Peyer's patch (tissue), 4 donors: ENCODE measurements at regions not wholly inside any gene's neighbourhood (a gene's known extent, or its start where the extent isn't known, plus 50 kb on each side); places are given as distances from the start of the nearest gene placed in this dataset.

Experiments used
- DNase-seq, 3 donors: peaks; one replicate each; pipeline ENCODE4 v3.0.0-alpha.2; 2017 to 2019
- H3K27ac ChIP-seq, 4 donors: fragments of 200-600 bp; sonication (generic); one replicate each; pipeline ENCODE4 v1.5.1; 2016 to 2019
- H3K27me3 ChIP-seq, 2 donors: fragments of 200-600 bp; sonication (generic); one replicate each; pipeline ENCODE4 v1.5.1; 2019
- H3K36me3 ChIP-seq, 3 donors: fragments of 200-600 bp; sonication (generic); one replicate each; pipeline ENCODE4 v1.5.1; 2016 to 2019
- H3K4me1 ChIP-seq, 4 donors: fragments of 200-600 bp; sonication (generic); one replicate each; pipeline ENCODE4 v1.5.1; 2016 to 2019
- H3K4me3 ChIP-seq, 4 donors: fragments of 200-600 bp; sonication (generic); 1 replicate in 3 of 4; 2 replicates in 1 of 4; pipeline ENCODE4 v1.5.1; 2016 to 2019; ENCODE audit warnings: mild to moderate bottlenecking in 1 of 4
- H3K9me3 ChIP-seq, 4 donors: fragments of 200-600 bp; sonication (generic); one replicate each; pipeline ENCODE4 v1.5.1; 2016 to 2019; ENCODE audit warnings: mild to moderate bottlenecking in 1 of 4
- POLR2A ChIP-seq, 2 donors: fragments of 450-650 bp; IDR thresholded peaks; one replicate each; pipeline ENCODE4 v1.5.1; 2017; ENCODE audit warnings: antibody characterized with exemption in 2 of 2, mild to moderate bottlenecking in 2 of 2, moderate library complexity in 2 of 2
- TF ChIP-seq, protein P1 (sequence below), 6 experiments: fragments of 450-650 bp in 4 of 6; fragments of 200-600 bp in 2 of 6; sonication (generic) in 1 of 6; IDR thresholded peaks; one replicate each; pipeline ENCODE4 v1.5.1; 2017 to 2019; ENCODE audit warnings: antibody characterized with exemption in 6 of 6, mild to moderate bottlenecking in 3 of 6, moderate library complexity in 1 of 6

DNA sequence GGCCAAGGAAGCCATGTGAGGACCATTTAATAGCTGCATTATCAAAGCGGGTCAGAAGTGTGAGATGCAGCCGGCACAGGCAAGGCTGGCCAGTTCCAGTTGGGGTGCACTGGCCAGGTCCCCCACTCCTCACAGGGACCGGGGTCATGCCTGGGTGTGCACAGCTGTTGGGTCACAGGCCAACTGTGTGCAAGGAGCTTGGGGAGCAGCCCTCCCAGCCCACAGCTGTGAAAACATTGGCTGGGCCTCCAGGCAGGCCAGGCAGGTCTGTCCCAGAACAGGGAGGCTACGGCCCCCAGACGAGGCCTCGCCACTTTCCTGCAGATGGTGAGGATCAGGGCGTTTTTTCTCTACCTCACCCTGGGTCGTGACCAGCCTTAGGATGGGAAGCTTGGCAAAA lies 521.0 kb downstream of the NTRK3 start:
- Histone ChIP-seq H3K27me3 (no peaks in the 10 kb centered on the region), H3K27ac (no peak overlapping the region), H3K9me3 (no peaks in the 10 kb centered on the region), H3K36me3 (no peaks in the 10 kb centered on the region), H3K4me3 (no peak overlapping the region), H3K4me1 (no peaks in the 10 kb centered on the region)
- no peak for TF ChIP-seq POLR2A (IDR thresholded peaks at IDR 0.05)
- TF ChIP-seq, protein P1, sequence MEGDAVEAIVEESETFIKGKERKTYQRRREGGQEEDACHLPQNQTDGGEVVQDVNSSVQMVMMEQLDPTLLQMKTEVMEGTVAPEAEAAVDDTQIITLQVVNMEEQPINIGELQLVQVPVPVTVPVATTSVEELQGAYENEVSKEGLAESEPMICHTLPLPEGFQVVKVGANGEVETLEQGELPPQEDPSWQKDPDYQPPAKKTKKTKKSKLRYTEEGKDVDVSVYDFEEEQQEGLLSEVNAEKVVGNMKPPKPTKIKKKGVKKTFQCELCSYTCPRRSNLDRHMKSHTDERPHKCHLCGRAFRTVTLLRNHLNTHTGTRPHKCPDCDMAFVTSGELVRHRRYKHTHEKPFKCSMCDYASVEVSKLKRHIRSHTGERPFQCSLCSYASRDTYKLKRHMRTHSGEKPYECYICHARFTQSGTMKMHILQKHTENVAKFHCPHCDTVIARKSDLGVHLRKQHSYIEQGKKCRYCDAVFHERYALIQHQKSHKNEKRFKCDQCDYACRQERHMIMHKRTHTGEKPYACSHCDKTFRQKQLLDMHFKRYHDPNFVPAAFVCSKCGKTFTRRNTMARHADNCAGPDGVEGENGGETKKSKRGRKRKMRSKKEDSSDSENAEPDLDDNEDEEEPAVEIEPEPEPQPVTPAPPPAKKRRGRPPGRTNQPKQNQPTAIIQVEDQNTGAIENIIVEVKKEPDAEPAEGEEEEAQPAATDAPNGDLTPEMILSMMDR (IDR thresholded peaks at IDR 0.05): no peak
- no peak for DNase-seq

DNA sequence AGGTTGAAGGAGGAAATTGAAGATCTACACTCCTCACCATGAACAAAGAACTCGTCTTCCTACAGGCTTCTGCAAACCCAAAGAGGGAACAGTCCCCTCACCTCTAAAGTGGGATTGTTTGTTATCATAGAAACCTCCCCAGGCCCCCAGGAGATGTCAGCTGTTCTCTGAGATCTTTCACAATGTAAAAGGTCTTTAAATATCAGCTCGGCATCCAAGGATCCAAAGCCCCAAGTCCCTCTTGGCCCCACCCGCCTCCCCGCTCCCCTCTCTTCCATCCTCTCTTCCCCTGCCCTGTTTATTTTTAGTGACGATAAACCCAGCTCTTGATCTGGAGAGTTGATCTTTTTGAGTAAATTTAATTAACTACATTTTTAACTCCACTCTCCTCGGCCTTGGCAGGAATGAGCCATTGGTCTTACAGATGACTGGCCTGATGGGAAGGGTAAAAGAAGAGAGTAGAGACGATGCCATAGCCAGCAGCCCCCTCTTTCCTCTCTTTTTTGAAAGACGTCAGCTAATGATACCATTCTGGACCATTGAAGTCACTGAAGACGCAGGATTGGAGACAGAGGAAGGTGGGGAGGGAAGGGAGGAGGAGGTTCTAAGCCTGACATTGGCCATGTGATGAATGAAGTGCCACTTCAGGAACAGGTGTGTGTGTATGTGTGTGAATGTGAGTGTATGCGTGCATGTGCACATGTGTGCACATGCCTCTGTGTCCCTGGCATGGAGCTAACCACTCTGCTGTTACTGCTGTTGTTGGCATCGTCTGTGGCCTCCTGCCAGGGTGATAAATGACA lies 521.8 kb downstream of the NTRK3 start:
- Histone ChIP-seq H3K27ac (no peak overlapping the region), H3K4me3 (no peak overlapping the region), H3K27me3 (no peaks in the 10 kb centered on the region), H3K4me1 (no peaks in the 10 kb centered on the region), H3K9me3 (no peaks in the 10 kb centered on the region), H3K36me3 (no peaks in the 10 kb centered on the region)
- TF ChIP-seq POLR2A (IDR thresholded peaks at IDR 0.05): no peak
- TF ChIP-seq, protein P1 (IDR thresholded peaks at IDR 0.05): no peak
- DNase-seq: no peak

- Histone ChIP-seq H3K4me1 (no peaks in the 10 kb centered on the region), H3K9me3 (no peaks in the 10 kb centered on the region), H3K4me3 (no peak overlapping the region), H3K27ac (no peak overlapping the region), H3K36me3 (no peaks in the 10 kb centered on the region), H3K27me3 (no peaks in the 10 kb centered on the region)
- DNase-seq: no peak
- TF ChIP-seq, protein P1 (IDR thresholded peaks at IDR 0.05): no peak
- no peak for TF ChIP-seq POLR2A (IDR thresholded peaks at IDR 0.05)
These were observed 522.6 kb downstream of the NTRK3 start for GRCh38 chr15:87733977-87734376.

GRCh38 chr15:87733541-87733941 lies 523.0 kb downstream of the NTRK3 start:
- no peak for DNase-seq
- Histone ChIP-seq H3K9me3 (no peaks in the 10 kb centered on the region), H3K36me3 (no peaks in the 10 kb centered on the region), H3K4me3 (no peak overlapping the region), H3K27me3 (no peaks in the 10 kb centered on the region), H3K27ac (no peak overlapping the region), H3K4me1 (no peaks in the 10 kb centered on the region)
- no peak for TF ChIP-seq POLR2A (IDR thresholded peaks at IDR 0.05)
- TF ChIP-seq, protein P1 (IDR thresholded peaks at IDR 0.05): no peak

GRCh38 chr15:87732976-87733375 lies 523.6 kb downstream of the NTRK3 start:
- H3K36me3 ChIP-seq: no peaks in the 10 kb centered on the region
- TF ChIP-seq POLR2A (IDR thresholded peaks at IDR 0.05): no peak
- TF ChIP-seq, protein P1 (IDR thresholded peaks at IDR 0.05): no peak
- no peak overlapping the region for H3K27ac ChIP-seq
- H3K9me3 ChIP-seq: no peaks in the 10 kb centered on the region
- H3K27me3 ChIP-seq: no peaks in the 10 kb centered on the region
- no peaks in the 10 kb centered on the region for H3K4me1 ChIP-seq
- no peak for DNase-seq
- H3K4me3 ChIP-seq: no peak overlapping the region
